Neural progenitor cell (in vitro differentiated cells): ENCODE measurements at regions not wholly inside any gene's neighbourhood (a gene's known extent, or its start where the extent isn't known, plus 50 kb on each side); places are given as distances from the start of the nearest gene placed in this dataset.

Experiments used
- CTCF ChIP-seq: fragments of 200-600 bp; sonication (generic); IDR thresholded peaks from 2 replicates; pipeline ENCODE4 v1.5.1; 2017; ENCODE audit warnings: antibody characterized with exemption, mild to moderate bottlenecking
- EZH2phosphoT487 ChIP-seq: fragments of 200-600 bp; sonication (generic); IDR thresholded peaks from 2 replicates; pipeline ENCODE4 v1.6.1; 2017; ENCODE audit warnings: antibody characterized with exemption

GRCh38 chr20:39349240-39349639 lies 387.1 kb downstream of the DHX35 start:
- TF ChIP-seq CTCF, result no peak
- TF ChIP-seq EZH2phosphoT487, result no peak
